Parathyroid adenoma (tissue), 2 donors: ENCODE measurements at regions not wholly inside any gene's neighbourhood (a gene's known extent, or its start where the extent isn't known, plus 50 kb on each side); places are given as distances from the start of the nearest gene placed in this dataset.

Experiments used
- H2AFZ ChIP-seq: fragments of 300-600 bp; sonication (generic); one replicate; pipeline ENCODE4 v1.7.0; 2017; ENCODE audit warnings: antibody characterized with exemption, mild to moderate bottlenecking
- H3K27ac ChIP-seq: fragments of 300-600 bp; sonication (generic); one replicate; pipeline ENCODE4 v1.7.0; 2017
- H3K27me3 ChIP-seq: fragments of 300-600 bp; sonication (generic); one replicate; pipeline ENCODE4 v1.7.0; 2017; ENCODE audit warnings: low read length; ENCODE audit not compliant: control insufficient read depth, insufficient read depth
- H3K36me3 ChIP-seq: fragments of 300-600 bp; sonication (generic); one replicate; pipeline ENCODE4 v1.7.0; 2017; ENCODE audit warnings: low read length; ENCODE audit not compliant: control insufficient read depth, insufficient read depth
- H3K4me1 ChIP-seq: fragments of 300-600 bp; sonication (generic); one replicate; pipeline ENCODE4 v1.7.0; 2017; ENCODE audit warnings: control low read depth
- H3K4me2 ChIP-seq: fragments of 300-600 bp; sonication (generic); one replicate; pipeline ENCODE4 v1.7.0; 2017; ENCODE audit warnings: low read length
- H3K4me3 ChIP-seq: fragments of 300-600 bp; sonication (generic); one replicate; pipeline ENCODE4 v1.7.0; 2017; ENCODE audit warnings: low read depth, low read length
- H3K79me2 ChIP-seq: fragments of 300-600 bp; sonication (generic); one replicate; pipeline ENCODE4 v1.7.0; 2017; ENCODE audit warnings: control low read depth
- H3K9ac ChIP-seq: fragments of 300-600 bp; sonication (generic); one replicate; pipeline ENCODE4 v1.7.0; 2017; ENCODE audit warnings: mild to moderate bottlenecking
- H3K9me3 ChIP-seq: fragments of 300-600 bp; sonication (generic); one replicate; pipeline ENCODE4 v1.7.0; 2017; ENCODE audit warnings: low read length; ENCODE audit not compliant: control insufficient read depth
- TF ChIP-seq, protein P1 (sequence below): fragments of 300-600 bp; sonication (generic); IDR thresholded peaks from one replicate; pipeline ENCODE4 v1.7.0; 2017; ENCODE audit warnings: antibody characterized with exemption, mild to moderate bottlenecking
- donor health status: primary hyperparathyroidism.

DNA sequence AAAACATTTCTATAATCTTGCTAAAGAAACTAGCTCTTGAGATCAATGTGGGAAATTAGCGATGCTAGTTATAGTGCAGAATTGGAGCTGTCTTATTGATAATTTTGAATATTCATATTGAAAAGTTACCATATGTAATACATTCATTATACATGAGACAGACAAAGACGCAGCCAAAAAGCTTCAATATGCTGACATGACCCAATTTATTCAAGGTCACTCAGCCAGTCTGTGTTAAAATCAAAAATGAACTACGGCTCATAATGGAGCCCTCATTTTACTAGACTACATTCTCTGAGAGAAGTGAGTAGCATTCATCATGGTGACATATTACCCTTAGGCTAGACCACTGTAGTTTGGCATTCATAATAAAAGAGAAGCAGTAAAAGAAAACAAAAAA lies 107.3 kb upstream of the GABRG2 start:
- Histone ChIP-seq H3K4me3 (no peak overlapping the region), H3K4me2 (no peak overlapping the region), H3K79me2 (no peaks in the 10 kb centered on the region), H3K27ac (no peak overlapping the region), H3K4me1 (no peaks in the 10 kb centered on the region), H3K27me3 (no peaks in the 10 kb centered on the region), H3K9me3 (no peaks in the 10 kb centered on the region), H3K9ac (no peak overlapping the region), H3K36me3 (no peaks in the 10 kb centered on the region), H2AFZ (no peak overlapping the region)
- TF ChIP-seq, protein P1, sequence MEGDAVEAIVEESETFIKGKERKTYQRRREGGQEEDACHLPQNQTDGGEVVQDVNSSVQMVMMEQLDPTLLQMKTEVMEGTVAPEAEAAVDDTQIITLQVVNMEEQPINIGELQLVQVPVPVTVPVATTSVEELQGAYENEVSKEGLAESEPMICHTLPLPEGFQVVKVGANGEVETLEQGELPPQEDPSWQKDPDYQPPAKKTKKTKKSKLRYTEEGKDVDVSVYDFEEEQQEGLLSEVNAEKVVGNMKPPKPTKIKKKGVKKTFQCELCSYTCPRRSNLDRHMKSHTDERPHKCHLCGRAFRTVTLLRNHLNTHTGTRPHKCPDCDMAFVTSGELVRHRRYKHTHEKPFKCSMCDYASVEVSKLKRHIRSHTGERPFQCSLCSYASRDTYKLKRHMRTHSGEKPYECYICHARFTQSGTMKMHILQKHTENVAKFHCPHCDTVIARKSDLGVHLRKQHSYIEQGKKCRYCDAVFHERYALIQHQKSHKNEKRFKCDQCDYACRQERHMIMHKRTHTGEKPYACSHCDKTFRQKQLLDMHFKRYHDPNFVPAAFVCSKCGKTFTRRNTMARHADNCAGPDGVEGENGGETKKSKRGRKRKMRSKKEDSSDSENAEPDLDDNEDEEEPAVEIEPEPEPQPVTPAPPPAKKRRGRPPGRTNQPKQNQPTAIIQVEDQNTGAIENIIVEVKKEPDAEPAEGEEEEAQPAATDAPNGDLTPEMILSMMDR: no peak

DNA sequence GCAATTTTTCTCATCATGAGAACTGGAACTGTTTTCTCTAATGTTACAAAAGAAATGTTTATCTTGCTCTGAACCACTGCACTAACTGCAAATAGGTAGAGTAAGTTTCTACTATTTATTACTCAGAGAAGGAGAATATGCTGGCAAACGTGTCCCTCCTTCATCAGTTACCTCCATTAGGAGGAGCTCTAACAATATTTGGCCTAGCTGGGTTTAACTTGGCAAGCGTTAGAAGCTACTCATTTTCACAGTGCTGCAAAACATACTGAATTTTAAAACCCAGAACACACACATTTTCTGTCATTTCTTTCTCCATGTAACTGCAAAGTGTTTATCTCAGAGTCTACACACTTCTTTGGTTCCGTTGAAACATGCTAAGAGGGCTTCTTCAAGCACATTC lies 101.0 kb upstream of the GABRG2 start:
- TF ChIP-seq, protein P1: no peak
- Histone ChIP-seq H3K79me2 (no peaks in the 10 kb centered on the region), H3K4me3 (no peak overlapping the region)

DNA sequence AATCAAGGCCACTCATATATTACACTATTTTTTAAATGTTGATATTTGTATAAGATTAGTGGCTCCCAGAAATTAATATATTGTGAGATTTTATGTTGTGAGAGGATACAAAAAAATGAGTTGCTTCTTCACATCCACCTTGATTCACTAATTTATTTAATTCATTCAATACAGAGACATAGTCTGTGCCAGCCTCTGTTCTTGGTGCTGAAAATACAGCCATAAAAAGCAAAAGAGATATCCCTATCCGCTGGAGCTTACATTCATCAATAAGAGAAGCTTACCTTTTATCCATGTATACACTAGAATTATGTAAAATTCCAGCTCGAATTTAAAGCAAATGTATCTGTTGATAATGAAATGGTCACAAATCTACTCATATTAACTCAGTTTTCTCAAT lies 92.2 kb upstream of the GABRG2 start:
- no peak overlapping the region for H3K27ac ChIP-seq
- no peaks in the 10 kb centered on the region for H3K4me1 ChIP-seq
- TF ChIP-seq, protein P1: no peak
- H2AFZ ChIP-seq: no peak overlapping the region
- no peak overlapping the region for H3K4me2 ChIP-seq
- no peaks in the 10 kb centered on the region for H3K9me3 ChIP-seq
- H3K9ac ChIP-seq: no peak overlapping the region
- no peaks in the 10 kb centered on the region for H3K27me3 ChIP-seq
- H3K36me3 ChIP-seq: no peaks in the 10 kb centered on the region
- H3K4me3 ChIP-seq: no peak overlapping the region
- H3K79me2 ChIP-seq: no peaks in the 10 kb centered on the region

More for the DNA sequence above, 101.0 kb upstream of the GABRG2 start:
- H3K27me3 ChIP-seq: no peaks in the 10 kb centered on the region
- H3K9me3 ChIP-seq: no peaks in the 10 kb centered on the region
- no peaks in the 10 kb centered on the region for H3K4me1 ChIP-seq
- no peak overlapping the region for H3K4me2 ChIP-seq
- H3K27ac ChIP-seq: no peak overlapping the region
- H3K9ac ChIP-seq: no peak overlapping the region
- no peaks in the 10 kb centered on the region for H3K36me3 ChIP-seq
- peak overlapping the region; percentile 47 for H2AFZ ChIP-seq

DNA sequence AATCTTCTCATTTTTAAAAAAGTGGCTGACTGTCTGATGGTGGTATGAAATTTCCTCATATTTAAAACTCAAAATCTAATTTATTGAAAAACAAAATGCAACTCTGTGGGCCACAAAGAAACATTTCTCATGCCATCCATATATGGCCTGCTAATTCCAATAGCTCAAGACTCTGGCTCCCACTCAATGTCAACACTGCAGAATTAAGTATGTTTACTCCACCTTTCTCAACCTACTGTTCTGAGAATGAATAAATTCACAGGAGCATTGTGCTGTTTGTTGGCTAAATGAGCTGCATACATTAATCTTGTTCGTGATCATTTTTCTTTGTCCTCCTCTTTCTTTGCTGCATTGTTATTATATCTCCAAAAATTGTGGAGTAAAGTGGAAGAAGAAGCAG lies 79.5 kb upstream of the GABRG2 start:
- Histone ChIP-seq H3K79me2 (no peaks in the 10 kb centered on the region), H3K27me3 (no peaks in the 10 kb centered on the region), H3K4me2 (no peak overlapping the region), H3K9me3 (no peaks in the 10 kb centered on the region), H2AFZ (no peak overlapping the region), H3K36me3 (no peaks in the 10 kb centered on the region), H3K4me3 (no peak overlapping the region), H3K9ac (no peak overlapping the region), H3K27ac (no peak overlapping the region), H3K4me1 (no peaks in the 10 kb centered on the region)
- TF ChIP-seq, protein P1: no peak
